Left cardiac atrium (tissue), 4 donors: ENCODE measurements at regions not wholly inside any gene's neighbourhood (a gene's known extent, or its start where the extent isn't known, plus 50 kb on each side); places are given as distances from the start of the nearest gene placed in this dataset.
"Not testable (repeated sequence)": the region's sequence is repeated elsewhere in the genome, so short reads cannot be mapped to it uniquely, and the experiment has no call there.

Experiments
- ATAC-seq, 2 donors: fragments of 200-7000 bp; cut with Tn5 transposase; one replicate each; pipeline ENCODE4 v1.9.1; 2020; ENCODE audit warnings: mild to moderate bottlenecking in 2 of 2, moderate library complexity in 2 of 2
- DNase-seq: peaks from one replicate; pipeline ENCODE4 v3.0.0-alpha.2; 2020
- intact Hi-C, 2 donors: fragments of 100-400 bp; cut with DNase I; formaldehyde crosslinking; loops; one replicate each; pipeline versions ENCODE4 v1.14.1 to v1.15.1; 2022 to 2023
- donor health status: DM: no; HTN: yes; CAD: no.
- donor health status: DM: no; HTN: yes; CAD: no; lungs with severe emphysema.
- donor health status: DM: yes; HTN: yes; CAD: no.
- donor health status: Dilated cardiomyopathy.

DNA sequence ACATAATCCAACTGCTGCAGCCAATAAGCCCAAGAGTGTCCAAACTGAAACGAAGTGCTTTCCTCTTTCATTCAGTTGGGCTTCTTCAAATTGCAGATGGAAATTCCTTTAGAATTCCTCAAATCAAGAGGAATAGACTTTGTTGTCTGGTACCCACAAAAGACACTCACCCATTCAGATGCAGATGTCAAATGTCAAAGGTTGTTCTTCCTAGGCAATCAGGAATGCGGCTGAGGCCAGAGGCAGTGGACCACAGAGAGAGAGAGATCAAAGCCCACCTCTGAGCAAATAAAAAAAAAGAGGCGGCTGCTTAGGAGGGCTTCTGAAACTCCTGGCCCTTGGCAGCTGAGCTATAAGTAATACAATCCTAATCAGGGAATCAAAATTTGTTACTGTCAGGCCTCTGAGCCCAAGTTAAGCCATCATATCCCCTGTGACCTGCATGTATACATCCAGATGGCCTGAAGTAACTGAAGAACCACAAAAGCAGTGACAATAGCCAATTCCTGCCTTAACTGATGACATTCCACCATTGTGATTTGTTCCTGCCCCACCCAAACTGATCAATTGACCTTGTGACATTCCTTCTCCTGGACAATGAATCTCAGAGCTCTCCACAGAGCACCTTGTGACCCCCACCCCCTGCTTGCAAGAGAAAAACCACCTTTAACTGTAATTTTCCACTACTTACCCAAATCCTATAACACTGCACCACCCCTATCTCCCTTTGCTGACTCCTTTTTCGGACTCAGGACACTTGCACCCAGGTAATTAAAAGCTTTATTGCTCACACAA lies 303.0 kb upstream of the GJE1 start:
- DNase-seq (no peak), ATAC-seq (no peak)
- intact Hi-C loops = no loop called here

DNA sequence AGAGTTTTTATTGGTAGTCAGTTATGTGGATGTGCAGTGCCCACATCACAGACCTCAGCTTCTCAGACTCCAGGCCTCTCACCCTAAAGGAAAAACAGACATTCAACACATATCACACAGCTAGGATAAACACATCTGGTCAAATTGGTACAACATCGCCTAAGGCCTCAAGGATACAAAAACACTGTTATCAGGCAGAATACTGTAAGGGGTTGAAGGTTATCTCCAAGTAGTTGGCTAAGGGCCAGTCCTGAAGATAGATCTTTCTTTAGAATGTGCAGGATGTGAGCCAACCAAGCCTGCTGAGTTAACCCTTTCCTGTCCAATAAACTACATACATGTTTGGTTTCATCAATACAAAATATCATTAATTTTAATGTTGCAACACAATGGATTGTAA lies 308.4 kb upstream of the GJE1 start:
- ATAC-seq (no peak), DNase-seq (no peak)
- intact Hi-C loops = no loop called here

DNA sequence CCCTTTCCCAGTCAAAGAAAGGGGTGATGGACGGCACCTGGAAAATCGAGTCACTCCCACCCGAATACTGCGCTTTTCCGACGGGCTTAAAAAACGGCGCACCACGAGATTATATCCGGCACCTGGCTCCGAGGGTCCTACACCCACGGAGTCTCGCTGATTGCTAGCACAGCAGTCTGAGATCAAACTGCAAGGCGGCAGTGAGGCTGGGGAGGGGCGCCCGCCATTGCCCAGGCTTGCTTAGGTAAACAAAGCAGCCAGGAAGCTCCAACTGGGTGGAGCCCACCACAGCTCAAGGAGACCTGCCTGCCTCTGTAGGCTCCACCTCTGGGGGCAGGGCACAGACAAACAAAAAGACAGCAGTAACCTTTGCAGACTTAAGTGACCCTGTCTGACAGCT lies 317.7 kb upstream of the GJE1 start:
- DNase-seq, ATAC-seq, intact Hi-C loops: not testable (repeated sequence)

DNA sequence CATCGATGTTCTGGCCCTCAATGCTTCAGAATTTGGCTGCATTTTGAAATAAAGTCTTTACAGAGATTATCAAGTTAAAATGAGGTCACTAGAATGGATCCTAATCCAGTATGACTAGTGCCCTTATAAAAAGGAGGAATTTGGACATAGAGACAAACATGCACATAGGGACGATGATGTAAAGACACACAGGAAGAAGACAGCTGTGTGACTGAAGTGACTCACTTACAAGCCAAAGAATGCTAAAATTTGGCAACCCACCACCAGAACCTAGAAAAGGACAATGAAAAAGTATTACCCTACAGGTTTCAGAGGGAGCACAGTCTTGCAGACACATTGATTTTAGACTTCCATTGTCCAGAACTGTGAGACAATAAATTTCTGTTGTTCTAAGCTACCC lies 322.8 kb upstream of the GJE1 start:
- intact Hi-C loops = no loop called here
- DNase-seq (no peak), ATAC-seq (no peak)

DNA sequence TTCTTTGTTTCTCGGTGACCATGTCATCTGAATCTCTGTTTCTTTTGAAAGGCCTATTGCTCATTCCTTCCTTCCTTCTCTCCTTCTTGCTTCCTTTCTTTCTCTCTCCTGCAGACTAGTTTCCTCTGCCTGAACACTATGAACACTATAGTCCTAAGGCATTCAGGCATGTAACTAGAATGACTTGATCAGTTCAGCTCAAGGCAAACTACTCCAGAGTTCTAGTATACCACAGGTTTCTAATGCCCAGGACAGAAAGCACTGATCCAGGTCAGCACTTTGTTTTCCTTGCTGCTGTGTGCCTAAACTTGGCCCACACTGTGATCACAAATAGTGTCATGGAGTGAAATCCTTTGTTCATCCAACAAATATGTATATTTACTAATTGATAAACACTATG lies 324.1 kb upstream of the GJE1 start:
- intact Hi-C loops = no loop called here
- no peak for DNase-seq
- ATAC-seq = no peak

DNA sequence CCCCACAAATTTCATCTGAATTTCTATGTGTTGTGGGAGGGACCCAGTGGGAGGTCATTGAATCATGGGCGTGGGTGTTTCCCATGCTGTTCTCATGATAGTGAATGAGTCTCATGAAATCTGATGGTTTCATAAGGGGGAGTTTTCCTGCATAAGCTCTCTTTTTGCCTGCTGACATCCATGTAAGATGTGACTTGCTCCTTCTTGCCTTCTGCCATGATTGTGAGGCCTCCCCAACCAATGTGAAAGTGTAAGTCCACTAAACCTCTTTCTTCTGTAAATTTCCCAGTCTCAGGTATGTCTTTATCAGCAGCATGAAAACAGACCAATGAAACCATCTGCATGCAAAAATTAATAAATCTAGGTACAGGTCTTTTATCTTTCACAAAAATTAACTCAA lies 331.8 kb upstream of the GJE1 start:
- ATAC-seq, intact Hi-C loops, DNase-seq: not testable (repeated sequence)

DNA sequence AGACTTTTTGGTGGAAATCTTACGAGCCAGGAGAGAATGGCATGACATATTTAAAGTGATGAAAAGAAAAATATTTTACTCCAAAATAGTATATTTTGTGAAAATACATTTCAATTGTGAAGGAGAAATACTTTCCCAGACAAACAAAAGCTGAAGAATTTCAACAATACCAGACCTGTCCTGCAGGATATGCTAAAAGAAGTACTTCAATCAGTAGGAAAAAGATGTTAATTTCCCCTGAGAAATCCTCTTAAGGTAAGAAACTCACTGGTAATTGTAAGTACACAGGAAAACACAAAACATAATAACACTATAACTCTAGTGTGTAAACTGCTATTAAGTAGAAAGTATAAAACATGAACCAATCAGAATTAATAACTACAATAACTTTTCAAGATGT lies 341.8 kb upstream of the GJE1 start:
- DNase-seq (no peak), ATAC-seq (no peak)

DNA sequence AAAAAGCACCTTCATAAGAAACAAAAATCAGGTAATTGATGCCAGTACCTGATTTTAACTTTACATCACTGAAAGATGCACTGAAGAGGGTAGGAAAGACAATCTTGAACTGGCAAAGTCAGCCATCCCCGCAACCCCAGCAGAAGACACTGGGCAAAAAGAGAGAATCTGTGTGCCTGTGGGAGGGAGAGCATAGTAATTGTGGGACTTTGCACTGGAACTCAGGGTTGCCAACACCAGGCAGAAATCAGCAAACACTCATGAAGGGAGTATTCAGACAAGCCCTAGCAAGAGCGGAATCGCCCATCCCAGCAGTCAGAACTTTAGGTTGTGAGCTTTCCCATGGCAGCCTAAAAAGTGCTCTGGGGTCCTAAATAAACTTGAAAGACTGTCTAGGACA lies 344.6 kb upstream of the GJE1 start:
- DNase-seq = no peak
- no peak for ATAC-seq
- intact Hi-C loops = no loop called here

More for the DNA sequence above, 341.8 kb upstream of the GJE1 start:
- intact Hi-C loops = no loop called here

DNA sequence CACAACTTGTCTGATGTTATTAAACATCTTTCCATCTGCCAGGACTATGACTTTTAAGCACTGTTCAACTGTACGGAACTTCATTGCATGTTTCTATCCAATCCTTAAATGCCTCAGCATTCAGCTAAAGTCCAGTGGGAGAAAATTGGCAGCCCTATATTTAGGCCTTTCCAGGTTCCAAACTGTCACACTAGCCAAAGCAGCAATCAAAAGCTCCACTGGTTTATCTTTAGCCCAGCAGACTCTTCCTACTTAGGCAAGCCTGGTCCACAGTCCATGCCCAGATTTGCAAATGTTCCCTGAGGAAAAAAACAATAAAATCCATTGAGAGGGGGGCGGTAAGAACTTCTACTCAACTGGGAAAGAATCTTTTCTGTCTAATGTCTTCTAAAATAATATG lies 349.1 kb upstream of the GJE1 start:
- no peak for DNase-seq
- ATAC-seq = peak; percentile 36 to 78
- intact Hi-C loops = no loop called here

DNA sequence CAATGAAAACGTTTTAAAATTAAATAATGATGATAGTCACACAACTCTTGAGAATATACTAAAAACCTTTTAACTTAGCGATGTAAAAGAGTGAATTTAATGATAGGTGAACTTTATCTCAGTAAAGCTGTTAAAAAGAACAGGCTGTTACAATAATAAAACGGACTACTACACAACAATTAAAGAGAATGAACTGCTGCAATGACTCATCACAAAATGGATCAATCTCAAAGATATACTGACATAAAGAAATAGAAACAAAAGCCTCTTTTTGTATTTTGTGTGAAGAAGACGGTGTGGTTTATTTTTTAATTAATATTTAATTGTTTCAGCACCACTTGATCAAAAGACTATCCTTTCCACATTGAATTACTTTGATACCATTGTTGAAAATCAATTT lies 352.4 kb upstream of the GJE1 start:
- no peak for ATAC-seq
- intact Hi-C loops = no loop called here
- DNase-seq = no peak

DNA sequence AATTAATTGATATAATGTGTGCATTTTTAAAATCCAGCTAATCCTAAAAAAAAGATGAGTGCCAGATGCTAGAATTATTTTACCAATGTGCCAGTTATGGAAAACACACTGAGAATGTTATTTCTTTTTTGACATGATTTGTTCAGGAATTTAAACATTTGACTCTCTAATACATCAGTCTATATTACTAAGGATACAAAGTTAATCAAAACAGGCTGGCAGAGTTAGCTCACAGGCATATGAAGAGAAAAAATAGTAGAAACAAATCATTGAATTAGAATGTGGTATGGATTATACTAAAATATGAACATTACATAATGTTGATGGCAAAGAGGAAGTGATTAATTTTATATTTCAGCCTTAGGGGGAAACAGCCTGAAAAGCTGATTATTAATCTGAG lies 368.3 kb upstream of the GJE1 start:
- intact Hi-C loops = no loop called here
- DNase-seq (no peak), ATAC-seq (no peak)

DNA sequence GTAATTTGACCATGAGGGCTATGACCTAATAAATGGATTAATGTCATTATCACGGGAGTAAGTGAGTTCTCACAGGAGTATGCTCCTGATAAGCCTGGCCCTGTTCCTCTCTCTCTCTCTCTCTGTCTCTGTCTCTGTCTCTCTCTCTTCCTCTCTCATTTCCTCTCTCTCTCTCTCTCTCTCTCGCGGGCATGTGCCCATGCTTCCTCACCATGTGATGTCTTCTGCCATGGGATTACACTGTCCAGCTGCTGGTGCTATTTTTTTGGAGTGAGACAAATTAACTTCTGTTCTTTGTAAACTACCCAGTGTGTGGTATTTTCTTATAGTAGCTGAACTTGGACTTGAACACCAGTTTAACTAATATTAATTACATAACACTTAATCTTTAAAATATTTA lies 374.3 kb upstream of the GJE1 start:
- ATAC-seq = no peak
- intact Hi-C loops = no loop called here
- DNase-seq = no peak

DNA sequence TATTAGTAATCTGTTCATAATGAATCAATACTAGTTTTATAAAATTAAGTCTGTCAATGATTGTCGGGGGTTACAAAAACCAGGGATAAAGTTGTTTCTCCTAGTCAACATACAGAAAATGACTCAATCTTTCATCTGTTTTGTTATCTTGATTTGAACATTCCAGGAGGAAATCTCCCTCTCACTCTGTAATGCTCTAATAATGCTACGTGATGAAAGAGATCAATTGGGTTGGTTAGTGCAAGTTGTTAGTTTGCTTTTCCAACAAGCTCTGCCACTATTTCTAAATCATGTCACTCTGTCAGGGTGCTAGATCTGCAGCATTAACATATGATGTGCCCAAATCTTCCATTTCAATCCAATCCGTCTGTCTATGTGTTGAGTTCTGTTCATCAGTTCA lies 379.5 kb upstream of the GJE1 start:
- ATAC-seq (no peak), DNase-seq (no peak)
- intact Hi-C loops = no loop called here

DNA sequence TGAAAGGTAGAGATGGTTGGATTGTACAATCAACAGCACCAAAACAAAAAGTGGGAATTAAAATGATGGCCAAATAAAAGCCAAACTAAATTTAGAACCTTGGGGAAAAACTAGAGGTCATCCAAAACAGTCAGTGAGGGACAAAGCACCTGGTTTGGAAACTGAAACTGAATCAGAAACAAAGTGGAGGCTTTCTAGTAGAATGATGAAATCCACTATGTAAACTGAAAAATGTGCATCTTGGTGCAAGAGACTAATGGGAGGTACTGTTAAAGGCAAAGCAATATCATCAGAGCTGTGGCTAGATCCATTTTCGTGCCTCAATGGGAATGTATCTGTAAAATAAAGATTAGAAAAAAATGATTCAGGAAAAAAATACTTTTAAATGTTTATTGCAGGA lies 380.0 kb upstream of the GJE1 start:
- intact Hi-C loops = no loop called here
- no peak for ATAC-seq
- no peak for DNase-seq

DNA sequence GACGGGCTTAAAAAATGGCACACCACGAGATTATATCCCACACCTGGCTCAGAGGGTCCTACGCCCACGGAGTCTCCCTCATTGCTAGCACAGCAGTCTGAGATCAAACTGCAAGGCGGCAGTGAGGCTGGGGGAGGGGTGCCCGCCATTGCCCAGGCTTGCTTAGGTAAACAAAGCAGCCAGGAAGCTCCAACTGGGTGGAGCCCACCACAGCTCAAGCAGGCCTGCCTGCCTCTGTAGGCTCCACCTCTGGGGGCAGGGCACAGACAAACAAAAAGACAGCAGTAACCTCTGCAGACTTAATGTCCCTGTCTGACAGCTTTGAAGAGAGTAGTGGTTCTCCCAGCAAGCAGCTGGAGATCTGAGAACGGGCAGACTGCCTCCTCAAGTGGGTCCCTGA lies 386.4 kb upstream of the GJE1 start:
- intact Hi-C loops, ATAC-seq, DNase-seq: not testable (repeated sequence)

DNA sequence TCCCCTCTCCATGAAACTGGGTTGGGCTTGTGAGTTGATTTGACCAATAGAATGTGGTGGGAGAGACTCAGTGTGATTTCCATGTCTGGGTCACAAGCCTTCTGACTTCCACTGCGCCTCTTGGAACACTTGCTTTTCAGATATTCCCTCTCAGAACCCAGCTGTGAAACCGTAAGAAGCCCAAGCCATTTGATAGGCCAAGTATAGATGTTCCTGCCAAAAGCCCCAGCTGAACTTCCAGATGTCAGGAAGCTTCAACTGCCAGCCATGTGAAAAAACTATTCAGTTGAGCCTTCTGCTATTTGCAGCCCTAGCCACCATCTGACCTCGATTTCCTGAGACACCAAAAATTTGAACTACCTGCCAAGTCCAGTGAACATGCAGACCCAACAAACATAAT lies 387.8 kb upstream of the GJE1 start:
- intact Hi-C loops = no loop called here
- ATAC-seq = peak in 1 of 2 donors; percentile 74

DNA sequence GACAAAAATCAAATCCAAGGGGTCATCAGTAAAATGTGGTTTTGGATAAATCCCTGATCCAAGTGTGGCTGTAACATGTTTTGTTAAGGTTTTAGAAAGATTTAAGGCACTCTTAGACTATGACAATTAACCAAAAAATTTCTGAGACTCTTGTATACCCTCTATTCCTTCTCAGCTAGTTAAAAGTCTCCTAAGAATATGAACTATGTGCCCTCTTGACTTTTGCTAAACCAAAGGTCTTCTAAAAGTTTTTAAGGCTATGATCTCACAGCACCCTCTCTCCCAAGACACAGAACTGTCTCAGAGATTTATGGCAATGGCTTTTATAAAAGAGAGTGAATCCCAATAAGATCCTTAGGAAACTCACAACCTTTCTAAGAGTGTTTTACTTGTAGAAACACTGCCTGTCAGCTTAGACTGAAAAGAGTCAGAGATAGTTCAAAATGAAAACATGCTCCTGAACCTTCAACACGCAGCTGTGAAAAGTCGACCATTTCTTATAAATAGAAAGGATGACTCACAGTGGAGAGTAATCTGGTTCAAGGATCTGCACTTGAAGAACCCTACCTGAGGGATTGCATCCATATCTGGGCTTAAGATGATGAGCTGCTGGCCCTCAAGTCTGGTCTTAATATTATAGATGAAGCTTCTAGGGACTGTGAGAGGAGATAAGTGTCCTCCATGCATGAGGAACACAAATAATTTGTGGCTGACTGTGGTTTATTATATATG lies 388.4 kb upstream of the GJE1 start:
- DNase-seq (no peak), ATAC-seq (no peak)
- intact Hi-C loops = no loop called here

More for the DNA sequence above, 387.8 kb upstream of the GJE1 start:
- no peak for DNase-seq

DNA sequence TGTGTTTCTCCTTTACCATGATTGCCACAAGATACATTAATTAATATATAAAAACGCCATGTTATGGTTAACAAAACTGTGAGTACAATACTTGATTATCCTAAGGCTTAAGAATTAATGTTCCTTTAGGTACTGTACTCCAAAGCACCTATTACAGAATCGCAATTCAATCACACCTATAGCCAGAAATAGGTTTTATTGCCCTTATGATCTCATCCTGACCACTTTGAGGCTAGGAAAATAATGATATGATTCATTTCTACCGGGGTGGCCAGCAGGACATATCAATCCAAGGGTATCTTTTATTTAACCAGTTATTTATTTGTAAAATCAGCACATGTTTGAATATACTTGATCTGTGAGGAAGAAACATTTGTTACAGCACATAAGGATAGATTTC lies 396.6 kb upstream of the GJE1 start:
- intact Hi-C loops = no loop called here
- ATAC-seq = no peak
- DNase-seq = no peak

DNA sequence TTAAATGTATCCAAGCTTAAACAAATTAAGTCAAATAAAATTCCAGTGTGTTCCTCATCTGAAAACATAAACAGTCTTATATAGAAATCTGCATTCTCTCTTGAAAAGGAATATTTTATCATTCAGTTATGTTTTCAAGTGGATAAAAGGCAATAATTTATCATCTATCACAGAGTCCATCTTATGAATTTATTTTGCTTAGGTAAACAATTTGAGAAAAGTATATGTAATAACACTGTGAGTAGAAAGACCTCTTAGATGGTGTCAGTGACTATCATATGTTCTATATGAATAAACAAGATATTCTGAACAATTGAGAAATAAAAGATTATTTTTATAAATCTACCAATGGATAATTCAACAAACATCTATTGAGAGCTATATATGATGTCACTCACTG lies 397.6 kb upstream of the GJE1 start:
- ATAC-seq (no peak), DNase-seq (no peak)
- intact Hi-C loops = no loop called here

DNA sequence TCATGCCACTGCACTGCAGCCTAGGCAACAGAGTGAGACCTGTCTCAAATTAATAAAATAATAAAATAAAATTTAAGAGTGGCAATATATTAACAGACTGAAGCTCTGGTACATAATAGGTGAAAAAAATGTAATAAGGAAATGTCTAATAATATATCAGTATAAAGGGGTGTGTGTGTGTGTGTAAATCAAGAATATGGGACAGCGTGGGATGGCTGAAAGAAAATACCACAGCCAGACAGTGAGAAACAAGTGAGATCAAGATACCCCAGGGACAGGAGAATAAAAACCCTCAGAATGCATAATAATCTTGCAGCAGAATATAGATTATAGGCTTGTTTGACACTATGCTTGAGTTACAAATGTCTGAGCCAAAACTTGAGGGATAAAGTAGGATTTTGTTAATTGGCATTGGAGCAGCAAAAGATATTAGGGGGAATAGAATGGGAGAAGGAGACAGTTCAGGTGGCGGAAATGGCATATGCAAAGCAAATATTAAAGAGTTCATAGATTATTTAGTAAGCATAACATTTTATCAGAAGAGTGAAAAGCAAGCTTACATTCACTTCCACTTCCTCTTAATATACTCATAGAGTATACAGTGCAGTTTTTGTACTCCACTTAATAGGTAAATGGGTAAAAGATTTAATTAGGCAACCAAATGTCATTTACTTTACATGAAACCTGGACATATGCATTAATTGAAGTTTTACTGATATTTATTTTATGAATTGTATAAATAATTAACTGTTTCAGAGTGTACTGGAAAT lies 398.5 kb upstream of the GJE1 start:
- DNase-seq = no peak
- no peak for ATAC-seq
- intact Hi-C loops = no loop called here
